Esophagus squamous epithelium (tissue), 4 donors: ENCODE measurements at regions not wholly inside any gene's neighbourhood (a gene's known extent, or its start where the extent isn't known, plus 50 kb on each side); places are given as distances from the start of the nearest gene placed in this dataset.

ENCODE experiments used
- POLR2A ChIP-seq, 4 donors: fragments of 450-650 bp; IDR thresholded peaks; one replicate each; pipeline ENCODE4 v1.6.1; 2017; ENCODE audit warnings: antibody characterized with exemption in 4 of 4, mild to moderate bottlenecking in 4 of 4, moderate library complexity in 3 of 4
- TF ChIP-seq, protein P1 (sequence below), 6 experiments: fragments of 450-650 bp in 4 of 6; fragments of 200-600 bp in 2 of 6; sonication (generic) in 2 of 6; IDR thresholded peaks; one replicate each; pipeline ENCODE4 v1.5.1; 2016 to 2019; ENCODE audit warnings: antibody characterized with exemption in 6 of 6, mild to moderate bottlenecking in 4 of 6, moderate library complexity in 4 of 6

- TF ChIP-seq, protein P1, sequence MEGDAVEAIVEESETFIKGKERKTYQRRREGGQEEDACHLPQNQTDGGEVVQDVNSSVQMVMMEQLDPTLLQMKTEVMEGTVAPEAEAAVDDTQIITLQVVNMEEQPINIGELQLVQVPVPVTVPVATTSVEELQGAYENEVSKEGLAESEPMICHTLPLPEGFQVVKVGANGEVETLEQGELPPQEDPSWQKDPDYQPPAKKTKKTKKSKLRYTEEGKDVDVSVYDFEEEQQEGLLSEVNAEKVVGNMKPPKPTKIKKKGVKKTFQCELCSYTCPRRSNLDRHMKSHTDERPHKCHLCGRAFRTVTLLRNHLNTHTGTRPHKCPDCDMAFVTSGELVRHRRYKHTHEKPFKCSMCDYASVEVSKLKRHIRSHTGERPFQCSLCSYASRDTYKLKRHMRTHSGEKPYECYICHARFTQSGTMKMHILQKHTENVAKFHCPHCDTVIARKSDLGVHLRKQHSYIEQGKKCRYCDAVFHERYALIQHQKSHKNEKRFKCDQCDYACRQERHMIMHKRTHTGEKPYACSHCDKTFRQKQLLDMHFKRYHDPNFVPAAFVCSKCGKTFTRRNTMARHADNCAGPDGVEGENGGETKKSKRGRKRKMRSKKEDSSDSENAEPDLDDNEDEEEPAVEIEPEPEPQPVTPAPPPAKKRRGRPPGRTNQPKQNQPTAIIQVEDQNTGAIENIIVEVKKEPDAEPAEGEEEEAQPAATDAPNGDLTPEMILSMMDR (IDR thresholded peaks at IDR 0.05): no peak
- no peak for TF ChIP-seq POLR2A (IDR thresholded peaks at IDR 0.05)
Measured at GRCh38 chr4:104878936-104879335, 267.7 kb upstream of the TET2 start.
